ENCODE measurements at regions not wholly inside any gene's neighbourhood (a gene's known extent, or its start where the extent isn't known, plus 50 kb on each side); places are given as distances from the start of the nearest gene placed in this dataset.

DNA sequence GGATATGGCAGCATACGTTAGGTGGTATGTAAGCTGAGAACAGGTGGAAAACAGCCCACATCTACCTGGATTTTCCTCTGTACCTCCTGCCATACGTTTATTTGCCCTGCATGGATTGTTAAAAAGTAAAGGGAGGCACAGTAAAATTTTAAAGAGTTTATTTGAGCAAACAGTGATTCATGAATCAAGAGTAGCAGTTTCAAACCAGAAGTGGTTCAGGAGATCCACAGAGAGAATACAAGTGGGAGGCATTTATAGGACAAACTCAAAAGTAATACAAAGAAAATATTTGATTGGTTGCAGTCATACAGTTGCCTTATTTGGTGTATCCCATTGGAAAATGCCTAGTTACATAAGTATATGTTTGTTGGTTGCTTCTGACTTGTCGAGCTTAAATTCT lies 117.6 kb downstream of the FAM170A start:
- TF ChIP-seq, protein P1, sequence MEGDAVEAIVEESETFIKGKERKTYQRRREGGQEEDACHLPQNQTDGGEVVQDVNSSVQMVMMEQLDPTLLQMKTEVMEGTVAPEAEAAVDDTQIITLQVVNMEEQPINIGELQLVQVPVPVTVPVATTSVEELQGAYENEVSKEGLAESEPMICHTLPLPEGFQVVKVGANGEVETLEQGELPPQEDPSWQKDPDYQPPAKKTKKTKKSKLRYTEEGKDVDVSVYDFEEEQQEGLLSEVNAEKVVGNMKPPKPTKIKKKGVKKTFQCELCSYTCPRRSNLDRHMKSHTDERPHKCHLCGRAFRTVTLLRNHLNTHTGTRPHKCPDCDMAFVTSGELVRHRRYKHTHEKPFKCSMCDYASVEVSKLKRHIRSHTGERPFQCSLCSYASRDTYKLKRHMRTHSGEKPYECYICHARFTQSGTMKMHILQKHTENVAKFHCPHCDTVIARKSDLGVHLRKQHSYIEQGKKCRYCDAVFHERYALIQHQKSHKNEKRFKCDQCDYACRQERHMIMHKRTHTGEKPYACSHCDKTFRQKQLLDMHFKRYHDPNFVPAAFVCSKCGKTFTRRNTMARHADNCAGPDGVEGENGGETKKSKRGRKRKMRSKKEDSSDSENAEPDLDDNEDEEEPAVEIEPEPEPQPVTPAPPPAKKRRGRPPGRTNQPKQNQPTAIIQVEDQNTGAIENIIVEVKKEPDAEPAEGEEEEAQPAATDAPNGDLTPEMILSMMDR (IDR thresholded peaks at IDR 0.05) = no peak
- no peak for TF ChIP-seq POLR2A (IDR thresholded peaks at IDR 0.05)
